GM18508 (cell line): ENCODE measurements at regions not wholly inside any gene's neighbourhood (a gene's known extent, or its start where the extent isn't known, plus 50 kb on each side); places are given as distances from the start of the nearest gene placed in this dataset.

Experiments
- ATAC-seq: cut with Tn5 transposase; IDR thresholded peaks from one replicate; pipeline ENCODE4 v1.9.1; 2021; ENCODE audit warnings: moderate number of reproducible peaks; ENCODE audit not compliant: insufficient read depth, unreplicated experiment

DNA sequence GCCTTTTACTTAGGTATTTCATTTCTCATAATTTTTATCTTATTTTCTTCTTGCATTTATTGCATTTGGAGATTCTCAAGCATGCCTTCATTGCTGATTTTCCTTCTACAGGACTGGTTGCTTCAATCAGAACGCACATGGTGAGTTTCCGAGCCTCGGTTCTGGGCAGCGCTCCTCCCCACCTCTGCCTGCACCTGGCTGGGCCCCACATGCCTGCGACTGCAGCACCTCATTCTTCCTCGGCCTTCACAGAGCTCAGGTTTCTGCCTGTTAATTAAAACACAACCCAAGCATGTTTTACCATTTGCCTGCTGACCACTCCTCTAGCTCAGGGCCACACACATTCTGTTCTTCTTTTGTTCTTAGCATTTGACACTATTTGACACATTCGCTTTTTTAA, 398.8 kb downstream of the GALR1 start:
- no peak for ATAC-seq

DNA sequence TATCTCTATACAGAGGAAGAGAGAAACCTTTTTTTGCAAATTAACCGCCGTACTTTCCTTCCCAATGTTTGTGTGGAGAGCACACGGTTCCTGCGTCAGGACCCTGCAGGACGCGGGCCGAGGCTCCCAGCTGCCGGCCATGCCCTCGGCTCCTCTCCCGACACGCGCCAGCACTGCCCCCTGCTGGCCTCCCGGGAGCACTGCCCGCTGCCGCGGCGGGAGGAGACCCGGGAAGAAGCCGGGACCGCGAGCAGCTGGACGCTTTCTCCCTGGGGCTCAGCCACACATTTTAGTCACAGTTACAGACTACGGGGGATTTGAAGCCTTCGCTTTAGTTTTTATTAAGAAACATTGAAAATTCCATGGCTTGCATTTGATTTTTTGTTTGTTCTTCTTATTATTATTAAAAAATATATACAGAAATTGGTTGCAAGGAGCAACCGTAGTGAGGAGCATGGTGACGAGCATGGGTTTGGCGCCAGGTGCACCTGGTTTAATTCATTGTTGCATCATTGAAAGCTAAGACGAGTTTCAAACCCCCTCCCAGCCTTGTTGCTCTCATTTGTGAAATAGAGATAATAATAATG, 401.2 kb downstream of the GALR1 start:
- ATAC-seq, result peak; percentile 50

DNA sequence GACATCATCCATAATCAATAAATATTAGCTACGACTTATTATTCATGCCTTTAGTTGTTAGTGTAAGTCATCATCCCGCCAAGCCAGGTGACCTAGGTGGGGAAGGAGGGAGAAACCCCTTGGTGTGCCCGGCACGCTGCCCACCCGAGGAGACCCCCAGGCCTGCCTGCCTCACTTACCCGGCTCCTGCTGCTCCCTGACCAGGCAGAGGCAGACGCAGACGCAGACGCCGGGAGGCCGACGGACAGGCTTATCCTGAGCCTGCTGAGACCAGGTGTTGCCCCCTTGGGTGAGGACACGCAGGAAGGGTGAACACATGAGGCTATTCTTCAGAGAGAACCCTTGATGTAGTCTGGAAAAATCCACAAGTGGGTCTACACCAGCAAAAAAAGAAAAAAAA, 401.8 kb downstream of the GALR1 start:
- no peak for ATAC-seq

DNA sequence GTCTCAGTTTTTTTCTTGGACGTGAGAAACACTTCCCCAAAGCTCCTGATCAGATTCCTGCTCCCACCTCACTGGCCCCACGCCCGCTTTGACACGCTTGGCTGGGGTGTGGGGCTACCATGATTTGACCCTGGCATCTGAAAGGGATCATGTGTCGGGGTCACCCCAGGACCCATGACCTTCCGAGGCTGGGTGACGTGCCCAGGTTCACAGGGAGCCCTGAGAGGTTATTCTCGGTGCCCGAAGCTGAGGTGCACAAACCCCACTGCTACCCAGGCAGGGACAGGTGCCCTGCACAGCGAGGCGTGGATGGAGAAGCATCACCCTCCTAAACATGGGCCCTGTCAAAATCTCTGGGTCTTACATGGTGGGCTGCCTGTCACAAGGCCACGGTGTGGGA, 404.1 kb downstream of the GALR1 start:
- no peak for ATAC-seq

DNA sequence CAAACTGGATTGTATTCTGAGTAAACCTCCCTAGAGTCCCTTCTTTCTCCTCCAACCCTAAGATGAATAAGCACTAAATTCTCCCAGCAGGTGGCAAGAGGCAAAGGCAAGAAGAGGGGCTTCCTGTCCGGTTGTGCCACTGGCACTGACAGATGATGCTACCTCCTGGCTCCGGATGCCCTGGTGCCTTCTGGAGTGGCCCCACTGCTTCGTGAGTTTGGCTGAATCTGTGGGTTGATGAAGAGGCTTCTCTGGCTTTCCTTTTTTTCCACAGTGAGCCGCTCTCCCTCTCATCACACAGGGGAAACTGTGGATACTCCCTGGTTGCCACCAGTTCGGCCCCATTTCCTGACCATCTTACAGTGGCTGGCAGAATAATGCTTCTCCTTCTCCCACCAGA, 404.7 kb downstream of the GALR1 start:
- ATAC-seq, result no peak

DNA sequence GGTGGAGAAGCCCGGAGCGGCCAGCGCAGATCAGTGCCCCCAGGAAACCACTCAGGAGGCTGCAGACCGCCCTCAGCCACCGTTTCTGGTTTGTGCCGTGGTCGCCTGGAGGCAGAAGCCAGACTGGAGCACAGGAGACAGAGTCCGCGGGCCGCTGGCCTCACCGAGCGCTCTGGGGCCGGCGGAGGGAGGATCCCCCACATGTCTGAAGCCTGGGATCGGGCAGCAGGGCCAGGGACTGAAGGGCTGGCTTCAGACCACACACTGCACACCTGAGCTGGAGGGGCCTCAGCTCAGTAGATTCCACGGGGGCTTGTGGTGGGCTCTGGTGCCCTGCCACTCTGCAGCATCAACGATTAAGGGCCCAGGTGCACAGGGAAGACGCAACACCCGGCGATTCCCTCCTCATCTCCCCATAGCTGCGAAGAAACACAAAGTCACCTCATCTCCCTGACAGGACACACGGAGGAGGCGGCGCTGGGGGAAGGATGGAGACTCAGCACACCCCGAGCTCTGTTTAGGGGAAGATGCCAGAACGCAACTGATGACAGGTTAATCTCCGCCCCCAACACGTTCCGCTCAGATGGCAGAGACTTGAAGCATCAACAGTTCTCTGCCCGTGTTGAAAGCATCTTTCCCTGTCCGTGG, 408.1 kb downstream of the GALR1 start:
- ATAC-seq, result no peak

DNA sequence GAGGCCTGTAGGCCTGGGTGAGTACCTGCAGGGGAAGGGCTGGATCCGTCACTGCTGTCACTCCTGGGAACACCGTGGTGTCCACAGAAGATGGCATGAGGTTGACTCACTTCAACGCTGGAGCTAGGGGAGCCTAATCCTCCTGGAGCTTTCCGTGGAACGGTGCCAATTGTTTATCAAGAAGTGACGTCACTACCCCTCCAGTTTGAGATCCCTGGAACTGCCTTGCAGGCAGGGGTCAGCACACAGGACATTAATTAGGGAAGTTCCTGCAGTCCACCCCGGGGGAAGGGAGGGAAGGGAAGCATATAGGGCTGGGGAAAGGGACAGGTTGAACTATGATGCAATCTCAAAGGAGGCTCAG, 408.6 kb downstream of the GALR1 start:
- no peak for ATAC-seq

DNA sequence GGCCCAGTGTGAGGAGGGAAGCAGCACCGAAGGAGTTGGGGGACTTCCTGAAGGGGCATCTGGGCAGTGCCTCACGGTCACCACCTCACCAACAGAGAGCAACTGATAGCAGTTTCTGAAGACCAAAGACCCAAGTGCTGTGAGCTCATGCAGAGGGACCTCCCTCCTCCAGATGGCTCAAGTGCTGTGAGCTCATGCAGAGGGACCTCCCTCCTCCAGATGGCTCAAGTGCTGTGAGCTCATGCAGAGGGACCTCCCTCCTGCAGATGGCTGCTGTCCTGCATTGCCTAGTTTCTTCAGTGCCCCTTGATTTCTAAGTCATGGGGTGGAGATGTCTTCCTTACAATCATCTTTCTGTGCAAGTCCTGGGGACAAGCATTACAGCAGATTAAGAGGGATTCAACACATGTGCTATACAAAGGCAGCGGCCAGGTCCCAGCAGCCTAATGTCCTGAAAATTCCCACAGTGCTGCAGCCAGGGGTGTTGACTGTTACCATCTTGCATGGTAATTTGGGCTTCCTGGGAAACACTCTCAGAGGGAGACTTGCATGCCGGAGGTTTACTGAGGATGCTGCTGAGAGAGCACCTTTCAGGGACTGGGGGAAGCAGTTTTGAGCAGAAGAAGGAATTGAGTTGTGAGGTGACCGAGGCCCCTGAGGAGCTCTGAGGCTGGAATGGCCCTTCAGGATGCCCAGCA, 409.3 kb downstream of the GALR1 start:
- ATAC-seq, result no peak

DNA sequence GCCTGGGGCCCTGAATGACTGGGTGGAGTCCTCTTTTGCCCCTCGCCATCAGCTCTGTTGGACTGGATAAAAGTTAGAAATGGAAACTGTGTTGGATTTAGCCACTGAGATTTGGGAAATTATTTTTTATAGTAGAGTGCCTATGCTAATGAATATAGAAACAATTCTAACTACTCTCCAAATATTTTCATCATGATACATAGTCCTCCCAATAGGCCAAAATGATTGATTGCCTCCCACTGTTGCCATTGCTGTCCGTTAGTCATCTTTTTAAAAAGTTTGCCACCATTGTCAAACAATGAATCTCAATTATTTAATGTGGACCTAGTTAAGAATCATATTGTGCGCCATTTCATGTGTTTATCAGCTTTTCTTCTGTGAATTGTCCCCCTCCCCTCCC, 417.0 kb downstream of the GALR1 start:
- no peak for ATAC-seq

DNA sequence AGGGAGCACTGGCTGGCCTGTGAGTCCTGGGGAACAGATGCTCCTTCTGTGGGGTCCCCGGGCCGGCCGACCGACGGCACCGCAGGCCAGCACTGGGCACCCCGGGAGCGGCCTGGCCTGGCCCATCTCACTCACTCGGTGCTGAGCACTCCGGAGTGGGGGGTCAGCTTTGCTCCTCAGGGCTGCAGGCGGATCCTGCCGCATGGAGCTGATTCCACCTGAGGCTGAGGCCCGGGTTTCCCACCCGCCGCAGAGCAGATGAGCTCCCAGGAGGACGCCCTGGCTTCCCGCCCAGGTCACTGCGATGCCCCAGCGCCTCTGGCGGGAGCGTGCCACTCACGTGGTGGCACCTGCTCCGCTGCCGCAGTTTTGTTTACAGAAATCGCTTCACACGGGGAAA, 418.6 kb downstream of the GALR1 start:
- no peak for ATAC-seq

DNA sequence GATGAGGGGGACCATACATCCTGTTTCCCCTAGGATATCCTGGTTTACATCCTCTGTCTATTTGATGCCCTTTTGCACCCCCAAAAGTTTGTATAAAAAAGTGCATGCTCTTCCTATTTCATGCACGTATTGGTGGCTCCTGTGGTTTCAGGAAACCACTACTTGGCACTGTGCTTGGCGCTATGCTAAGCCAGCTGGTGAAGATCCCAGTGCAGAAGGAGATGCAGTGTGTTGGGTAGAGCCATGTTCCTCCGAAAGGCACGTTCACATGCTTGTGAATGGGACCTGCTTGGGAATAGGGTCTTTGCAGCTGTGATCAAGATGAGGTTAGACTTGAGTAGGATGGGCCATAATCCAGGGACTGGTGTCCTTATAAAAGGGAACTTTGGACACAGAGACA, 419.7 kb downstream of the GALR1 start:
- no peak for ATAC-seq

DNA sequence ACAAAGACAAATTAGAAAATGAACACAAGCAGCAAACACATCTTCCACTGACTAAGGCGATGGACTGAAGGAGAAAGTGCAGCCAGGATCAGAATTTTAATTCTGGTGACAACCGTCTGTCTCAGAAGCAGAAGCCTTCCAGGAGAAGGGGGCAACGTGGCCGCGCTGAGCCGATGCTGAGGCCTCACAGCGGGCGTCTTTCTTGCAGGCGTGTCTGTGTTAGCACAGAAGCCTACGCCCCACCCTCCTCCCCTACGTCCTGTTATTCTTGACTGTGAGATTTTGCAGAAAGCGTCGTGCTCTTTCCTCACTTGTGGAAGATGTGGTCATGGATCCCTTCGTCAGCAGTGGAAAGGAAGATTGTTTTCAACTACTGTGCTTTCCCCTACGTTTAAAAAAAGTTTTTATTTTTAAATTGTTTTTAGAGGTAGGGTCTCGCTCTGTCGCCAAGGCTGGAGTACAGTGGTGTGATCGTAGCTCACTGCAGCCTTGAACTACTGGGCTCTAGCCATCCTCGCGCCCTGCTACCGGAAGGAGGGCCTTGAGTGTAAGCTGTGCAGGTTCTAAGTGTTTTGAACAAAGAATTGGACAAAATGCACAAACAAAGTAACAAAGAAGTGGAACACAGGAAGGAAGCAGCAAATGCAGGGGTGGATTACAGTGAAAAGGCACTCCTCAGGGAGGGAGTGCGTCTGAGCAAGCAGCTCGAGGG, 422.0 kb downstream of the GALR1 start:
- no peak for ATAC-seq

DNA sequence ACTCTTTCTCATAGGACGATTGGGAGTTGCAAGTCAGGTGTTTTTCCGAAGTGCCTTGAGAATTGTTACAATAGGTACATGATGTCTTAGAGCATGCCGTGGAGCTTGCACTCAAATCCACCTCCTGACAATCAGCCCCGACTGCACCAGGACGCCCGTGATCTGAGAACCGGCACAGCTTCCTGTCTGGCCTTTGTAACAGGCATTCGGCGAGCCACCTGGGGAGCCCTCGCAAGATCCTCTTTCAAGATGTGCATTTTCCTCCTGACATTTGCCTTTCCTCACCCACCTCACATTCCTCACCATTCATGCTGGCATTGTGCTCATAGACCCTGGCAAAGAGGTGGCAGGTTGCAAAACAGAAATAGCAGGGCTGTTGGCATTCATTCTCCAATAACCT, 427.3 kb downstream of the GALR1 start:
- no peak for ATAC-seq

DNA sequence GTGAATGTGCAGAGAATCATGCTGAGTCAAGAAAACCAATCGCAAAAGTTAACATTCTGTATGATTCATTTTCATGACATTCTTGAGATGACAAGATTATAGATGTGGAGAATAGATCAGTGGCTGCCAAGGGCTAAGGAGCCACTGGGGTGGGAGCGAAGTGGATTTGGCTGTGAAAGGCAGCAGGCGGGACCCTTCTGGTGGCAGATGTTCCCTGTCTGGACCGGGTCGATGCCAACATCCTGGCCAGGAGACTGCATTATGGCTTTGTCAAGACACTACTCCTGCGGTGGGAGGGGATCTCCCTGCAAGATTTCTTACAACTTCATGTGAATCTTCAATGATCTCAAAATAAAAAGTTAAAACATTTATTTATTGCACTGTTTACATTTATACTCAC, 427.9 kb downstream of the GALR1 start:
- no peak for ATAC-seq

DNA sequence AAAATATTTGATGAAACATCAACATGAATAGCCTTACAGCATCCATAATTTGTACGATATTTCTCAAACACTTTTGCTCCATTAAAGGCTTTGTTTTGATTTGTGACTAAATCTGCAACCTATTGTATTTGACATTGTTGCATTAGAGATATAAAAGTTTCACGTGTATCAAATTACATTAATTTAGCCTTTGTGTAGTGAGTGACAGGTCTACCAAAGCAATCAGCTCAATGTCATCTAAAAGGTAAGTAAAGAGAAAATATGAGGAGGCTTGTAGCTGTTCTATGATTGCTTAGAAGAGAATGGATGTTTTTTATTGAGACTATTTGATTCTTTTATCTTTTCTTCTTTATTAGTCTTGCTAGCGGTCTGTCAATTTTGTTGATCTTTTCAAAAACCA, 430.2 kb downstream of the GALR1 start:
- no peak for ATAC-seq

DNA sequence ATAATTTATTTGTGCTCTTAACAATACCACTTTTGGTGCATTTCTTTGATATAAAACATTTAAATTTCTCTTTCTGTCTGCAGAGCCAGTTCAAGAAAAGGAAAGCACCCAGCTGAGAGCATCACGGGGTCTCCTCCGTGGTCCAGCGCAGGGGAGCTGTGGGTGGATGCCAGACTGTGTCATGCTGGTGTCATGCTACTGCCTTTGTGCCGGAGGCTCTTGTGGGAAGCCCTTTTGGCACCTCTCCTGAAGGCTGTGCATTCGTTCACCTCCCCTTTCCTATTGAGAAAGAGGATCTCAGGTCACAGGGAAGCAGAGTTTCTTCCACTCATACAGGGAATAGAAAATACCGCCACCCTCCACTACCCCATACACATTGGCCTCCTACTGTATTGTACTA, 450.4 kb downstream of the GALR1 start:
- no peak for ATAC-seq

DNA sequence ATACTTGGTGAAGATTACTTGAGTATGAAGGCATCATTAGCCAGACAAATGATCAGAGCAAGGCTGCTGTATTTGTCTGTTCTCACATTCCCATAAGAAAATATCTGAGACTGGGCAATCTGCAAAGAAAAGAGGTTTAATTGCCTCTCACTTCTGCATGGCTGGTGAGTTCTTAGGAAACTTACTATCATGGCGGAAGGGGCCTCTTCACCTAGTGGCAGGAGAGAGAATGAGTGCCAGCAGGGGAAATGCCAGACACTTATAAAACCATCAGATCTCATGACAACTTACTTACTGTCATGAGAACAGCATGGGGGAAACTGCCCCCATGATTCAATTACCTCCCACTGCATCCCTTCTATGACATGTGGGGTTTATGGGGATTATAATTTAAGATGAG, 452.3 kb downstream of the GALR1 start:
- no peak for ATAC-seq

DNA sequence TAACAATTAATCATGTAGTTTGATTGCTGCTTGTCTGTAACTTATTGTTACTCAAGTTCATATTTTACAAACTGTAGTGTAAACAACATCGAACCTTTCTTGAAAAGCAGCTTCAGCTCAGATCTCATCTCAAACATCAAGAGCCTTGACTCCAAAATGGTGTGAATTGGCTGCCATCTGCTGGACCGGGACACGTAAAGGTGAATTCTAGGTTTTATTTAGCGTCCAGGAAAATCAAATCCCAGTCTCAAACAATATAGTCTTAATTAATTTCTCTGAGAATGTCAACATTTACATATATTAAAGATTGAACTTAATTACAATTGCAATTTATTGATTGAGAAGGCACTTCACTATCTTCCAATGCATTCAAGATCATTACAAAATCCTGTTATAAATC, 453.0 kb downstream of the GALR1 start:
- ATAC-seq, result no peak

DNA sequence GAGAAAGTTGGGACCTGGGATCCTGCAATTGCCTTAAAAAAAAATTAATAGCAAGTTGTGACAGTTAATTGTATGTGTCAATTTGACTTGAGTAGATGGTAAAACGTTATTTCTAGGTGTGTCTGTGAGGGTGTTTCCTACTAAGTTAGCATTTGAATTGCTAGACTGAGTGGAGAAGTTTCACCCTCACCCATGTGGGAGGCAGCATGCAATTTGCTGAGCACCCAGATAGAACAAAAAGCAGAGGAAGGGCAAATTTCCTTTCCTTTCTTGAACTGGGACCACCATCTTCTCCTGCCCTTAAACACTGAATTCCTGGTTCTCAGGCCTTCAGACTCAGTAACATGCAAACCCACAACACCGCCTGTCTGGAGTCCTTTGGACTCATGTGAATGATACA, 455.7 kb downstream of the GALR1 start:
- ATAC-seq, result no peak

DNA sequence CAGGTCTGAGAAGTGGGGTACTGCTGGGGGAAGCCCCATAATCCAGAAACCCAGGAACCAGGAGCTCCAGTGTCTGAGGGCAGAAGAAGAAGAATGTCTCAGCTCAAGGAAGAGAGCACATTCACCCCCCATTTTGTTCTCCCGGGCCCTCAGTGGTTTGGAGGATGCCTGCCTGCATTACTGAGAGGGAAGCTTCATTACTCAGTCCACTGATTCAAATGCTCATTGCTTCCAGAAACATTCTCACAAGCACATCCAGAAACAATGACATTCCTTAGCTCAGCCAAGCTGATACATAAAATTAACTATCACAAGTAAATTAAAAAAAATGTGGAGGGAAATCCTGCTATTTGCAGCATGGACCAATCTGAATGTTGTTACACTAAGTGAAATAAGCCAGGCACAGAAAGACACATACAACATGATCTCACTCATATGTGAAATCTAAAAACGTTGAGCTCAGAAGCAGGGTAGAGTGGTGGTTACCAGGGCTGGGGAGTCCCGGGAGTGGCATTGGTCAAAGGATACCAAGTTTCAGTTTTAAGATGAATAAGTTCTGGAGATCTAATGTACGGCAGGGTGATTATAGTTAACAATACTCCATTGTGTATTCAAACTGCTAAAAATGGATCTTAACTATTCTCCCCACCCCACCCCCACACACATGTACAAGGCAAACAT, 459.3 kb downstream of the GALR1 start:
- ATAC-seq, result peak; percentile 85

DNA sequence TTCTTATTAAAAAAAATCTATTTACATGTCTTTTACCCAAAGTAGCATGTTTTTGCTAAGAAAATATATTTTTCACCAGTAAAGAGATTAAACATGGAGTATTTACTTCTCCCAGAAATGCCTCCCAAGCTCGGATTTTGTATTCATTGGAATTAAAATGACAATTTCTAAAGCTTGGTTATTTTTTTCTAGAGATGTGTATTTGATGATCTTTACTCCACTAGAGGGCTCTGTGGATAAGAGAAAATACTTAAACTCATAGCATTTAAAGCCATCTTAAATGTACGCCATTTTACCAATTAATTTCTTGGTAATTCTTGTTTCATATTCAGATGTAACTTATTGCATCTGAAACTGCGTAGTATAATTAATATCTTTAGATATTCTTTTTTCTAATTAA, 461.4 kb downstream of the GALR1 start:
- no peak for ATAC-seq
